ENCODE measurements at regions not wholly inside any gene's neighbourhood (a gene's known extent, or its start where the extent isn't known, plus 50 kb on each side); places are given as distances from the start of the nearest gene placed in this dataset.

DNA sequence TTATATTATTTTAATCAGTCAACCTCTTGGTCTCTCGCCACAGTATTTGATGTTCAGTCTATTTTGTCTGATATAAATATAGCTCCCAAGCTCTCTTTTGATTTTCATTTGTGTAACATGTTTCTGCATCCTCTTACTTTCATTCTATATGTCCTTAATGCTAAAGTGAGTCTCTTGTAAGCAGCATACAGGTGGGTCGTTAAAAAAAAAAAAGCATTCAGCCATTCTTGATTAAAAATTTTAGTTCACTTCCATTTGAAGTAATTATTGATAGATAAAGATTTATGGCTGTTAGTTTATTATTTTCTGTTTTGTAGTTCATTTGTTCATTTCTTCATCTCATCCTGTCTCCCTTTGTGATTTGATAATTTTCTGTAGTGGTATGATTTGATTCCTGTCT, 229.1 kb downstream of the GUCY2F start:
- WGBS, 2 donors = 86 to 89% methylated on average over 2 of the region's 2 CpGs
- Histone ChIP-seq H3K4me1 (no peaks in the 10 kb centered on the region), H3K4me3 (no peak overlapping the region), H3K9me3 (peaks cover 0 to 9% (median 0%) of the 10 kb centered on the region in 4 donors), H3K36me3 (no peaks in the 10 kb centered on the region), H3K27ac (no peak overlapping the region), H3K27me3 (no peaks in the 10 kb centered on the region)
- DNase-seq = no peak
- no peak for TF ChIP-seq POLR2A (IDR thresholded peaks at IDR 0.05)
- TF ChIP-seq EP300 (IDR thresholded peaks at IDR 0.05) = no peak
- no peak for TF ChIP-seq POLR2AphosphoS5 (IDR thresholded peaks at IDR 0.05)
- TF ChIP-seq, protein P1, sequence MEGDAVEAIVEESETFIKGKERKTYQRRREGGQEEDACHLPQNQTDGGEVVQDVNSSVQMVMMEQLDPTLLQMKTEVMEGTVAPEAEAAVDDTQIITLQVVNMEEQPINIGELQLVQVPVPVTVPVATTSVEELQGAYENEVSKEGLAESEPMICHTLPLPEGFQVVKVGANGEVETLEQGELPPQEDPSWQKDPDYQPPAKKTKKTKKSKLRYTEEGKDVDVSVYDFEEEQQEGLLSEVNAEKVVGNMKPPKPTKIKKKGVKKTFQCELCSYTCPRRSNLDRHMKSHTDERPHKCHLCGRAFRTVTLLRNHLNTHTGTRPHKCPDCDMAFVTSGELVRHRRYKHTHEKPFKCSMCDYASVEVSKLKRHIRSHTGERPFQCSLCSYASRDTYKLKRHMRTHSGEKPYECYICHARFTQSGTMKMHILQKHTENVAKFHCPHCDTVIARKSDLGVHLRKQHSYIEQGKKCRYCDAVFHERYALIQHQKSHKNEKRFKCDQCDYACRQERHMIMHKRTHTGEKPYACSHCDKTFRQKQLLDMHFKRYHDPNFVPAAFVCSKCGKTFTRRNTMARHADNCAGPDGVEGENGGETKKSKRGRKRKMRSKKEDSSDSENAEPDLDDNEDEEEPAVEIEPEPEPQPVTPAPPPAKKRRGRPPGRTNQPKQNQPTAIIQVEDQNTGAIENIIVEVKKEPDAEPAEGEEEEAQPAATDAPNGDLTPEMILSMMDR (IDR thresholded peaks at IDR 0.05) = no peak
- no peak for ATAC-seq (ENCODE audit: low FRiP score in 2 of 2)

DNA sequence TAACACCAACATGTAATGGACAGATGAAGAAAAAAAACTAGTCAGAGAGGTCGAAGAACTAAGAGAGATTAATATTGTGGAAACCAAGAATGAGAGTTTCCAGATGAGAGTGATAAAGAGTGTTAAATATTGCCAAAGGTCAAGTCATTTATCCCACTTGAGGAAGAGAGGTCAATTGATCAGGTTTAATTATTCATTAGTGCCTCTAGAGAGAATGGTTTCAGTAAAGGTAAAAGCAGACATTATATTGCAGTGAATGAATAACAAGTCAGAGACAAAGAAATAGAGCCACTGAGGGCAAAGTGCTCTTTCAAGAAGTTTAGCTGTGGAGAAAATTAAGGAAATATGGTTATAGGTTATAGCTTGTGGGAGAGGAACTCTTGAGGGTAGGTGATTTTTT, 263.1 kb downstream of the GUCY2F start:
- WGBS, 2 donors = 0% methylated on average over 1 of the region's 1 CpG
- ATAC-seq (ENCODE audit: low FRiP score in 2 of 2) = no peak

DNA sequence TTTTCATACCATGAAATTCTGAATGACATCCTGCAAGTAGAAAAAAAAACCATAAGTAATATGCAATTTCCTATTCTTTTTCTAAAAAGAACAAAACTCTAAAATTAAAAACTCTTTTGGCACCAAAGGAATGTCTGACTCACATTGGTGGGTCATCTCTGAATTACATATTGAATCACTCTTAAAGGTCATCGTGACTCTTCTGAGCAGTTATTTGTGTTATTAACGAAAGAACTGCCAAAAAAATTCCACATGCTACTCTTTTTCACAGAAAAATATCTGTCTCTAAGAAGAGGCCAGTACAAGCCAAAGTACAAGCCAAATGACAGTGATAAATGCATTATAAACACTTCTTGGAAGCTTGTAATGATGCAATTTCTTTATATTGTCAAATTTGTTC, 282.2 kb downstream of the GUCY2F start:
- no peaks in the 10 kb centered on the region for H3K9me3 ChIP-seq
- WGBS, 2 donors = 59 to 60% methylated on average over 2 of the region's 2 CpGs
- TF ChIP-seq POLR2A (IDR thresholded peaks at IDR 0.05) (no peak), POLR2AphosphoS5 (IDR thresholded peaks at IDR 0.05) (no peak), EP300 (IDR thresholded peaks at IDR 0.05) (no peak)
- TF ChIP-seq, protein P1 (IDR thresholded peaks at IDR 0.05) = no peak

More for the DNA sequence above, 263.1 kb downstream of the GUCY2F start:
- Histone ChIP-seq H3K9me3 (no peaks in the 10 kb centered on the region), H3K4me1 (no peaks in the 10 kb centered on the region), H3K4me3 (no peak overlapping the region), H3K36me3 (no peaks in the 10 kb centered on the region), H3K27me3 (no peaks in the 10 kb centered on the region), H3K27ac (no peak overlapping the region)
- TF ChIP-seq EP300 (IDR thresholded peaks at IDR 0.05) (no peak), POLR2AphosphoS5 (IDR thresholded peaks at IDR 0.05) (no peak), POLR2A (IDR thresholded peaks at IDR 0.05) (no peak)
- TF ChIP-seq, protein P1 (IDR thresholded peaks at IDR 0.05) = no peak
- DNase-seq = no peak

DNA sequence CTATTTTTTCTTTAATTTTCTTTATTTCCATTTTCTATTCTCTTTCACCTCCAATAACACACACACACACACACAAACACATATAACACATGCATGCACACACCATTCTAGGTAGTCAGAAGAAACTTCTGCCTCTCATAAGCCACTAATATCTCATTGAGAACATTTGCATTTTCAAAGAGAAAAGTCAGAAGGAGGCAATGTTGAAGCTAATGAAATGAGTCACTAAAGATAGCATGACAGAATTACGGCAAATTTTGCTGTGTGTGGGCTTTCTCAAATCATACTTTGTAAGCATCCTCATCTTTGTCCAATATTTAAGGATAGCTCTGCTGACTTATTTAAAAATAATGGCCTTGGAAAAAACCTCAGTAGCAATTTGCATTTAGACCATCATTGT, 291.3 kb downstream of the GUCY2F start:
- WGBS, 2 donors = 79 to 100% methylated on average over 1 of the region's 1 CpG
- Histone ChIP-seq H3K36me3 (no peaks in the 10 kb centered on the region), H3K4me3 (no peak overlapping the region), H3K27me3 (no peaks in the 10 kb centered on the region), H3K9me3 (no peaks in the 10 kb centered on the region), H3K27ac (no peak overlapping the region), H3K4me1 (no peaks in the 10 kb centered on the region)
- no peak for ATAC-seq (ENCODE audit: low FRiP score in 2 of 2)
- no peak for TF ChIP-seq POLR2AphosphoS5 (IDR thresholded peaks at IDR 0.05)
- TF ChIP-seq, protein P1 (IDR thresholded peaks at IDR 0.05) = no peak
- TF ChIP-seq EP300 (IDR thresholded peaks at IDR 0.05) = no peak
- TF ChIP-seq POLR2A (IDR thresholded peaks at IDR 0.05) = no peak
- DNase-seq = no peak

More for the DNA sequence above, 282.2 kb downstream of the GUCY2F start:
- no peaks in the 10 kb centered on the region for H3K4me1 ChIP-seq
- H3K36me3 ChIP-seq = no peaks in the 10 kb centered on the region
- DNase-seq (no peak), ATAC-seq (ENCODE audit: low FRiP score in 2 of 2) (no peak)
- no peaks in the 10 kb centered on the region for H3K27me3 ChIP-seq
- H3K27ac ChIP-seq = no peak overlapping the region
- H3K4me3 ChIP-seq = no peak overlapping the region

DNA sequence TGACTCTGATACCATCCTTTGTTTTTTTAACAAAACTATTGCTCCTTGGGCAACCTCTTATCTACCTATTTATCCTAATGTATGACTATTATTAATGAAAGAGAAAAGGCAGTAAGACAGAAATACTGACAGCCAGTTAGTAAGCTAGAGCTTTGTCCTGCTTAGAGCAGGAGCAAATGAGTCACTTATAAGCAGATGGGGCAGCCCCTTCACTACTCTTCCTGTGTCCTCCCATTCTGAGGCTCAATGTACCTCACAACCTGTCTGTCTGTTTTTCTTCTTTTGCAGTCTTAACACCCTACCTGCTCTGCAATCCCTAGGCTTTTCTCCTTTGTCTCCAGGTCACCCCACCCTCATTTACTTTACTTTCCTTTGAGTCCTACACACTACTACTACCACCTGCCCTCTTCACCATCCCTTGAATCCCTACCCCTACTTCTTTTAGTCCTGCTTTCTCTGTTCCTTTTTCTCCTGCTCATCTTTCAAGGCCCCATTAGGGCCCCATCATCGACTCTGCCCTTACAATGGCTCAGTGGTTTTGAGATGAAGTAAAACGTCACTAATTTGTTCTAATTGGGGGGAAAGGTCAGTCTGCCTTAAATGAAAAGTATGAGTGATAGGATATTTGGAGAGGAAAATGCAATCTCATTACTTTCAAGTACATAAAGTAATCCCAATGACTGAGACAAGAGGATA, 294.3 kb downstream of the GUCY2F start:
- H3K4me3 ChIP-seq = no peak overlapping the region
- DNase-seq = no peak
- no peaks in the 10 kb centered on the region for H3K27me3 ChIP-seq
- no peak for TF ChIP-seq POLR2AphosphoS5 (IDR thresholded peaks at IDR 0.05)
- no peak for TF ChIP-seq EP300 (IDR thresholded peaks at IDR 0.05)
- no peak for TF ChIP-seq POLR2A (IDR thresholded peaks at IDR 0.05)
- TF ChIP-seq, protein P1 (IDR thresholded peaks at IDR 0.05) = no peak
- no peak for ATAC-seq (ENCODE audit: low FRiP score in 2 of 2)
- 46 to 47% methylated on average over 2 of the region's 2 CpGs for WGBS, 2 donors
- H3K36me3 ChIP-seq = no peaks in the 10 kb centered on the region
- no peaks in the 10 kb centered on the region for H3K9me3 ChIP-seq
- no peak overlapping the region for H3K27ac ChIP-seq
- no peaks in the 10 kb centered on the region for H3K4me1 ChIP-seq

Data from upper lobe of left lung (tissue), 6 donors.